IMR-90 (cell line): ENCODE measurements at regions not wholly inside any gene's neighbourhood (a gene's known extent, or its start where the extent isn't known, plus 50 kb on each side); places are given as distances from the start of the nearest gene placed in this dataset.

ENCODE experiments used
- ATAC-seq: fragments of 200-7000 bp; cut with Tn5 transposase; 2 replicates; pipeline ENCODE4 v1.9.1; 2020; ENCODE audit warnings: low read depth, mild to moderate bottlenecking, moderate library complexity
- BruUV-seq: library from RNA; stranded (reverse); fragments of 400-500 nt; replicated peaks from 2 replicates; lab custom pipeline; 2021; lab: Mats Ljungman, UMichigan
- CTCF ChIA-PET: fragments of 300-600 bp; formaldehyde crosslinking; extraction: SDS; loops from one replicate; lab custom pipeline; 2021; ENCODE audit warnings: antibody characterized with exemption; lab: Yijun Ruan, JAX
- POLR2A ChIA-PET: fragments of 300-600 bp; sonication (Branson Sonifier 250); formaldehyde crosslinking; loops from one replicate; lab custom pipeline; 2022; ENCODE audit warnings: antibody characterized with exemption; ENCODE audit not compliant: unreplicated experiment; lab: Charles Lee
- DNase-seq: peaks from one replicate; pipeline ENCODE4 v3.0.0; 2013
- H2AFZ ChIP-seq: replicated peaks from 2 replicates; pipeline ENCODE3; 2013; ENCODE audit warnings: low read length, mild to moderate bottlenecking; ENCODE audit not compliant: poor library complexity
- H2AK5ac ChIP-seq: 2 replicates; pipeline ENCODE4 v1.6.1; 2013; ENCODE audit warnings: low read depth, low read length, inconsistent platforms
- H2AK9ac ChIP-seq: replicated peaks from 2 replicates; pipeline ENCODE3; 2013; ENCODE audit warnings: mild to moderate bottlenecking, low read depth, low read length, moderate library complexity; ENCODE audit not compliant: poor library complexity
- H2BK120ac ChIP-seq: 2 replicates; pipeline ENCODE4 v1.6.1; 2013; ENCODE audit warnings: low read depth, low read length, inconsistent platforms
- H2BK15ac ChIP-seq: 3 replicates; pipeline ENCODE4 v1.6.1; 2013; ENCODE audit warnings: low read depth, low read length, inconsistent platforms
- H2BK20ac ChIP-seq: 2 replicates; pipeline ENCODE4 v1.6.1; 2013; ENCODE audit warnings: low read depth, mild to moderate bottlenecking, inconsistent platforms, low read length, moderate library complexity
- H2BK5ac ChIP-seq: 2 replicates; pipeline ENCODE4 v1.6.1; 2013; ENCODE audit warnings: mild to moderate bottlenecking, low read depth, low read length, inconsistent platforms; ENCODE audit not compliant: poor library complexity, severe bottlenecking
- H3K14ac ChIP-seq: replicated peaks from 2 replicates; pipeline ENCODE4 v1.6.1; 2013; ENCODE audit warnings: low read depth, low read length, inconsistent platforms
- H3K18ac ChIP-seq: 2 replicates; pipeline ENCODE4 v1.6.1; 2013; ENCODE audit warnings: low read depth, low read length, control low read depth
- H3K23ac ChIP-seq: 2 replicates; pipeline ENCODE4 v1.6.1; 2013; ENCODE audit warnings: low read depth, low read length, inconsistent platforms
- H3K27ac ChIP-seq: 2 replicates; pipeline ENCODE4 v1.5.1; 2013; ENCODE audit warnings: mild to moderate bottlenecking, control low read depth, low read length; ENCODE audit not compliant: insufficient read depth
- H3K27me3 ChIP-seq: 2 replicates; pipeline ENCODE4 v1.6.1; 2013; ENCODE audit warnings: low read length; ENCODE audit not compliant: control insufficient read depth, insufficient read depth
- H3K36me3 ChIP-seq: 2 replicates; pipeline ENCODE4 v1.6.1; 2013; ENCODE audit warnings: low read length, mixed read lengths; ENCODE audit not compliant: control insufficient read depth, insufficient read depth
- H3K4ac ChIP-seq: 2 replicates; pipeline ENCODE4 v1.6.1; 2013; ENCODE audit warnings: low read depth, low read length, inconsistent platforms
- H3K4me1 ChIP-seq: 2 replicates; pipeline ENCODE4 v1.6.1; 2013; ENCODE audit warnings: low read length, mixed read lengths; ENCODE audit not compliant: control insufficient read depth, insufficient read depth
- H3K4me2 ChIP-seq: 2 replicates; pipeline ENCODE4 v1.6.1; 2013; ENCODE audit warnings: low read depth, mild to moderate bottlenecking, control low read depth, low read length, moderate library complexity
- H3K4me3 ChIP-seq: 2 replicates; pipeline ENCODE4 v1.5.1; 2013; ENCODE audit warnings: low read depth, mild to moderate bottlenecking, control low read depth, low read length, moderate library complexity; ENCODE audit not compliant: insufficient read depth
- H3K56ac ChIP-seq: 2 replicates; pipeline ENCODE4 v1.6.1; 2013; ENCODE audit warnings: low read length, inconsistent platforms; ENCODE audit not compliant: insufficient read depth; ENCODE audit errors: extremely low read depth
- H3K79me1 ChIP-seq, 2 experiments: 2 replicates each; pipeline ENCODE4 v1.6.1; 2013; ENCODE audit warnings: low read length in 2 of 2, inconsistent platforms in 1 of 2, low read depth in 1 of 2
- H3K9ac ChIP-seq: 2 replicates; pipeline ENCODE4 v1.6.1; 2013; ENCODE audit warnings: low read depth, low read length, control low read depth
- H3K9me1 ChIP-seq: 2 replicates; pipeline ENCODE4 v1.6.1; 2013; ENCODE audit warnings: low read length, inconsistent platforms; ENCODE audit not compliant: insufficient read depth
- H3K9me3 ChIP-seq: 2 replicates; pipeline ENCODE4 v1.6.1; 2013; ENCODE audit warnings: low read length; ENCODE audit not compliant: control insufficient read depth, insufficient read depth
- H4K20me1 ChIP-seq: 2 replicates; pipeline ENCODE4 v1.6.1; 2013; ENCODE audit warnings: low read length, inconsistent platforms; ENCODE audit not compliant: insufficient read depth
- H4K5ac ChIP-seq: 2 replicates; pipeline ENCODE4 v1.6.1; 2013; ENCODE audit warnings: mild to moderate bottlenecking, low read depth, low read length, control low read depth
- H4K8ac ChIP-seq, 2 experiments: 2 replicates each; pipeline ENCODE4 v1.6.1; 2013; ENCODE audit warnings: low read depth in 2 of 2, low read length in 2 of 2, control low read depth in 1 of 2, inconsistent platforms in 1 of 2
- H4K91ac ChIP-seq: 2 replicates; pipeline ENCODE4 v1.6.1; 2013; ENCODE audit warnings: low read depth, low read length, inconsistent platforms; ENCODE audit not compliant: insufficient read depth
- BHLHE40 ChIP-seq: fragments of 150-350 bp; IDR thresholded peaks from 2 replicates; pipeline ENCODE4 v1.6.1; 2016; ENCODE audit warnings: mild to moderate bottlenecking, low read depth, low read length
- CEBPB ChIP-seq: IDR thresholded peaks from 2 replicates; pipeline ENCODE4 v1.6.1; 2012; ENCODE audit warnings: low read depth, low read length, improper control_type of control experiment
- CHD1 ChIP-seq: IDR thresholded peaks from 2 replicates; pipeline ENCODE4 v1.6.1; 2012; ENCODE audit warnings: low read depth, low read length, improper control_type of control experiment
- FOS ChIP-seq: fragments of 150-350 bp; IDR thresholded peaks from 2 replicates; pipeline ENCODE4 v1.6.1; 2016; ENCODE audit warnings: low read depth, low read length
- MAFK ChIP-seq: IDR thresholded peaks from 2 replicates; pipeline ENCODE4 v1.6.1; 2012; ENCODE audit warnings: low read depth, low read length, improper control_type of control experiment
- MAZ ChIP-seq: IDR thresholded peaks from 2 replicates; pipeline ENCODE4 v1.6.1; 2012; ENCODE audit warnings: low read depth, mild to moderate bottlenecking, low read length, improper control_type of control experiment, moderate library complexity, borderline replicate concordance
- MXI1 ChIP-seq: IDR thresholded peaks from 2 replicates; pipeline ENCODE4 v1.6.1; 2012; ENCODE audit warnings: low read depth, mild to moderate bottlenecking, low read length, moderate library complexity, borderline replicate concordance
- NFE2L2 ChIP-seq: fragments of 150-350 bp; IDR thresholded peaks from 2 replicates; pipeline ENCODE4 v1.6.1; 2016; ENCODE audit warnings: low read depth, mild to moderate bottlenecking, low read length
- POLR2A ChIP-seq: IDR thresholded peaks from 2 replicates; pipeline ENCODE4 v1.6.1; 2012; ENCODE audit warnings: mild to moderate bottlenecking, low read depth, low read length
- RAD21 ChIP-seq: IDR thresholded peaks from 2 replicates; pipeline ENCODE4 v1.6.1; 2012; ENCODE audit warnings: low read length, improper control_type of control experiment
- RCOR1 ChIP-seq: IDR thresholded peaks from 2 replicates; pipeline ENCODE4 v1.6.1; 2012; ENCODE audit warnings: mild to moderate bottlenecking, low read length, improper control_type of control experiment; ENCODE audit not compliant: insufficient replicate concordance
- RFX5 ChIP-seq: IDR thresholded peaks from 2 replicates; pipeline ENCODE4 v1.8.0; 2012; ENCODE audit warnings: low read depth, mild to moderate bottlenecking, low read length, moderate library complexity
- SMC3 ChIP-seq: fragments of 150-350 bp; IDR thresholded peaks from 2 replicates; pipeline ENCODE4 v1.6.1; 2016; ENCODE audit warnings: low read depth, mild to moderate bottlenecking, antibody characterized with exemption, low read length, moderate library complexity
- dilution Hi-C: fragments of 300-500 bp; cut with HindIII; formaldehyde crosslinking; loops from one replicate; pipeline ENCODE4 v1.14.3; 2018; ENCODE audit warnings: low sequenced_read_pairs; ENCODE audit not compliant: unreplicated experiment
- in situ Hi-C: fragments of 300-500 bp; cut with MboI; formaldehyde crosslinking; loops from 3 replicates; pipeline ENCODE4 v1.14.3; 2019; ENCODE audit warnings: low sequenced_read_pairs, inconsistent platforms, mixed read lengths
- intact Hi-C: fragments of 100-400 bp; cut with micrococcal nuclease; formaldehyde crosslinking; loops from 2 replicates; pipeline ENCODE4 v1.10.0; 2022
- TF ChIP-seq, protein P1 (sequence below): fragments of 150-350 bp; IDR thresholded peaks from 2 replicates; pipeline ENCODE4 v1.6.1; 2017; ENCODE audit warnings: mild to moderate bottlenecking, antibody characterized with exemption, low read length, low read depth
- TF ChIP-seq, protein P2 (sequence below): conservative IDR thresholded peaks from 2 replicates; pipeline ENCODE4 v1.5.1; 2012; ENCODE audit warnings: mild to moderate bottlenecking, low read depth, low read length, improper control_type of control experiment
- TF ChIP-seq, protein P3 (sequence below): fragments of 150-350 bp; IDR thresholded peaks from 2 replicates; pipeline ENCODE4 v1.6.1; 2016; ENCODE audit warnings: low read depth, mild to moderate bottlenecking, low read length, moderate library complexity, borderline replicate concordance

DNA sequence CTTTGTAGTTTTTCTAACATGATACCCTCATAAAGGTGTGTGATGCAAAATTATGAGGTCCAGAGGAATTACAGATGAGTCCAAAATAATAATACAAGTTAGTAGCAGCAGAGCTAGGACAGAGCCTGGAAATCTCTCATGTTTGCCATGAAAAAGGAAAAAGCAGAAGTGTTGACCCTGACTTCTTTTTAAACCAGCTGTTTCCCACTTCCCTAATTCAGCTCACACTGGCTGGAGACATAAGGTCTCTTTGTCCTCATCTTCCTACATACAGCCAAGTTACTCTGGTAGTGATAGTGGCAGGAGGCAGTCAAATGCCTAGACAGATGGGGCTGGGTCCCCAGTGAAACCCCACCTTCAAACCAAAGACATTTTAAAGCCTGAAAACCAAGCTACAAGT lies 269.2 kb downstream of the C7orf25 start:
- Histone ChIP-seq H3K9ac (no peak overlapping the region), H4K91ac (no peak overlapping the region), H2BK120ac (no peak overlapping the region), H3K14ac (no peak overlapping the region), H4K8ac (no peak overlapping the region), H3K79me1 (no peaks in the 10 kb centered on the region), H3K27me3 (no peaks in the 10 kb centered on the region), H3K9me1 (no peaks in the 10 kb centered on the region), H2AK9ac (no peak overlapping the region), H3K4me1 (no peaks in the 10 kb centered on the region), H3K9me3 (no peaks in the 10 kb centered on the region), H3K23ac (no peak overlapping the region), H2BK20ac (no peak overlapping the region), H3K56ac (no peak overlapping the region), H2BK15ac (no peak overlapping the region), H3K4me3 (no peak overlapping the region), H2AK5ac (no peak overlapping the region), H2AFZ (no peak overlapping the region), H4K5ac (no peak overlapping the region), H3K4me2 (no peak overlapping the region), H3K4ac (no peak overlapping the region), H2BK5ac (no peak overlapping the region), H3K27ac (no peak overlapping the region), H3K36me3 (no peaks in the 10 kb centered on the region), H4K20me1 (no peaks in the 10 kb centered on the region), H3K18ac (no peak overlapping the region)
- no peak for ATAC-seq
- TF ChIP-seq, protein P1, sequence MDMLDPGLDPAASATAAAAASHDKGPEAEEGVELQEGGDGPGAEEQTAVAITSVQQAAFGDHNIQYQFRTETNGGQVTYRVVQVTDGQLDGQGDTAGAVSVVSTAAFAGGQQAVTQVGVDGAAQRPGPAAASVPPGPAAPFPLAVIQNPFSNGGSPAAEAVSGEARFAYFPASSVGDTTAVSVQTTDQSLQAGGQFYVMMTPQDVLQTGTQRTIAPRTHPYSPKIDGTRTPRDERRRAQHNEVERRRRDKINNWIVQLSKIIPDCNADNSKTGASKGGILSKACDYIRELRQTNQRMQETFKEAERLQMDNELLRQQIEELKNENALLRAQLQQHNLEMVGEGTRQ: no peak
- TF ChIP-seq RCOR1 (no peak), NFE2L2 (no peak), CEBPB (no peak), POLR2A (no peak), MAZ (no peak), SMC3 (no peak), MXI1 (no peak), RAD21 (no peak), BHLHE40 (no peak), MAFK (no peak), FOS (no peak), RFX5 (no peak), CHD1 (no peak)
- TF ChIP-seq, protein P2, sequence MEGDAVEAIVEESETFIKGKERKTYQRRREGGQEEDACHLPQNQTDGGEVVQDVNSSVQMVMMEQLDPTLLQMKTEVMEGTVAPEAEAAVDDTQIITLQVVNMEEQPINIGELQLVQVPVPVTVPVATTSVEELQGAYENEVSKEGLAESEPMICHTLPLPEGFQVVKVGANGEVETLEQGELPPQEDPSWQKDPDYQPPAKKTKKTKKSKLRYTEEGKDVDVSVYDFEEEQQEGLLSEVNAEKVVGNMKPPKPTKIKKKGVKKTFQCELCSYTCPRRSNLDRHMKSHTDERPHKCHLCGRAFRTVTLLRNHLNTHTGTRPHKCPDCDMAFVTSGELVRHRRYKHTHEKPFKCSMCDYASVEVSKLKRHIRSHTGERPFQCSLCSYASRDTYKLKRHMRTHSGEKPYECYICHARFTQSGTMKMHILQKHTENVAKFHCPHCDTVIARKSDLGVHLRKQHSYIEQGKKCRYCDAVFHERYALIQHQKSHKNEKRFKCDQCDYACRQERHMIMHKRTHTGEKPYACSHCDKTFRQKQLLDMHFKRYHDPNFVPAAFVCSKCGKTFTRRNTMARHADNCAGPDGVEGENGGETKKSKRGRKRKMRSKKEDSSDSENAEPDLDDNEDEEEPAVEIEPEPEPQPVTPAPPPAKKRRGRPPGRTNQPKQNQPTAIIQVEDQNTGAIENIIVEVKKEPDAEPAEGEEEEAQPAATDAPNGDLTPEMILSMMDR: no peak
- TF ChIP-seq, protein P3, sequence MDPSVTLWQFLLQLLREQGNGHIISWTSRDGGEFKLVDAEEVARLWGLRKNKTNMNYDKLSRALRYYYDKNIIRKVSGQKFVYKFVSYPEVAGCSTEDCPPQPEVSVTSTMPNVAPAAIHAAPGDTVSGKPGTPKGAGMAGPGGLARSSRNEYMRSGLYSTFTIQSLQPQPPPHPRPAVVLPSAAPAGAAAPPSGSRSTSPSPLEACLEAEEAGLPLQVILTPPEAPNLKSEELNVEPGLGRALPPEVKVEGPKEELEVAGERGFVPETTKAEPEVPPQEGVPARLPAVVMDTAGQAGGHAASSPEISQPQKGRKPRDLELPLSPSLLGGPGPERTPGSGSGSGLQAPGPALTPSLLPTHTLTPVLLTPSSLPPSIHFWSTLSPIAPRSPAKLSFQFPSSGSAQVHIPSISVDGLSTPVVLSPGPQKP: no peak
- ChIA-PET POLR2A (no interaction called here), CTCF (no interaction called here)
- DNase-seq: no peak
- dilution Hi-C loops (no loop called here), in situ Hi-C loops (no loop called here), intact Hi-C loops (no loop called here)
- no TSS peak for BruUV-seq
